Gastrocnemius medialis (tissue), 4 donors: ENCODE measurements at regions not wholly inside any gene's neighbourhood (a gene's known extent, or its start where the extent isn't known, plus 50 kb on each side); places are given as distances from the start of the nearest gene placed in this dataset.

ENCODE experiments used
- CTCF ChIP-seq, 5 experiments: fragments of 450-650 bp in 3 of 5; fragments of 200-600 bp in 2 of 5; sonication (generic) in 2 of 5; IDR thresholded peaks in 4 of 5; conservative IDR thresholded peaks in 1 of 5; 1 replicate in 4 of 5; 2 replicates in 1 of 5; pipeline ENCODE4 v1.5.1; 2016 to 2019; ENCODE audit warnings: antibody characterized with exemption in 5 of 5, mild to moderate bottlenecking in 3 of 5, moderate library complexity in 3 of 5
- POLR2A ChIP-seq, 2 donors: fragments of 450-650 bp; IDR thresholded peaks; one replicate each; pipeline ENCODE4 v1.6.1; 2017; ENCODE audit warnings: antibody characterized with exemption in 2 of 2, mild to moderate bottlenecking in 2 of 2, moderate library complexity in 2 of 2

DNA sequence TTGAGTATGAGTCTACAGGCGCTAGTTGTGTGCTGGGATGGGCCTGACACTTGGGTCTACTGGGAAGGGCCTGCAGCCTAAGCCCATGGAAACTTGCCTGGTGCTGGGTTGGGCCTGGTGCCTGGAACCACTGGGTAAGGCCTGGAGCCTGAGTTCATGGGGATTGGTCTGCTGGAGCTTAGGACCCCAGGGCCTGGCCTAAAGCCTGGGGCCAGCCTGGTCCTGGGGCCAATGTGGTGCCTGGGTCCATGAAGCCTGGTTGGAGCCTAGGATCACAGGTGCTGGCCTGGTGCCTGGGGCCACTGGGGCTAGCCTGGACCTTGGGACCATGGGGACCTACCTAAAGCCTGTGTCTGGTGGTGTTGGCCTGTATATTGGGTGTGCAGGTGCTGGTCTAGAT, 270.3 kb upstream of the GRIA3 start:
- TF ChIP-seq CTCF (IDR thresholded peaks at IDR 0.05 in 4 of 5, conservative IDR thresholded peaks at IDR 0.05 in 1 of 5): no peak
- no peak for TF ChIP-seq POLR2A (IDR thresholded peaks at IDR 0.05)
